ENCODE measurements at regions not wholly inside any gene's neighbourhood (a gene's known extent, or its start where the extent isn't known, plus 50 kb on each side); places are given as distances from the start of the nearest gene placed in this dataset.

DNA sequence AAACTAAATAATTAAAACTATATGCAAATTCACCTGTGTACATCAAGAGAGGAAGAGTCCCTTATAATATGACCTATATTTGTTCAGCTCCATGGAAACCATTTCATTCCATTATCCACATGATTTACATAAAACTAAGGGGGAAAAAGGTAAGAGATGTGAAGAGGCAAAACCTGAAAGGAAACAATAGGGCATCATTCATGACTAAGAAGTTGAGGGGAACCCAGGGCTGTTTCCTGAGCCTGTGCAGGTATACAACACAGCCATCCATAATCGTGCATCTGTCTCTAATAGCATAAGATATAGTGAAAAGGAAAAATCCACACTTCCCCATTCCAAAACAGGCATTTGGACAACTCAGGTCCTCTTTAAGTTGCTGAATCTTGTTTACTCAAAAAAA is 151.3 kb downstream of the NR4A2 start:
- H3K9me3 Mint-ChIP-seq: no peaks in the 10 kb centered on the region
- no peaks in the 10 kb centered on the region for H3K36me3 Mint-ChIP-seq
- H3K27me3 Mint-ChIP-seq (ENCODE audit: low read depth): no peaks in the 10 kb centered on the region
- DNase-seq (ENCODE audit: low spot score in 2 of 2, unreplicated experiment in 2 of 2): no peak
- no peak overlapping the region for H3K4me3 Mint-ChIP-seq
- TF ChIP-seq, protein P1, sequence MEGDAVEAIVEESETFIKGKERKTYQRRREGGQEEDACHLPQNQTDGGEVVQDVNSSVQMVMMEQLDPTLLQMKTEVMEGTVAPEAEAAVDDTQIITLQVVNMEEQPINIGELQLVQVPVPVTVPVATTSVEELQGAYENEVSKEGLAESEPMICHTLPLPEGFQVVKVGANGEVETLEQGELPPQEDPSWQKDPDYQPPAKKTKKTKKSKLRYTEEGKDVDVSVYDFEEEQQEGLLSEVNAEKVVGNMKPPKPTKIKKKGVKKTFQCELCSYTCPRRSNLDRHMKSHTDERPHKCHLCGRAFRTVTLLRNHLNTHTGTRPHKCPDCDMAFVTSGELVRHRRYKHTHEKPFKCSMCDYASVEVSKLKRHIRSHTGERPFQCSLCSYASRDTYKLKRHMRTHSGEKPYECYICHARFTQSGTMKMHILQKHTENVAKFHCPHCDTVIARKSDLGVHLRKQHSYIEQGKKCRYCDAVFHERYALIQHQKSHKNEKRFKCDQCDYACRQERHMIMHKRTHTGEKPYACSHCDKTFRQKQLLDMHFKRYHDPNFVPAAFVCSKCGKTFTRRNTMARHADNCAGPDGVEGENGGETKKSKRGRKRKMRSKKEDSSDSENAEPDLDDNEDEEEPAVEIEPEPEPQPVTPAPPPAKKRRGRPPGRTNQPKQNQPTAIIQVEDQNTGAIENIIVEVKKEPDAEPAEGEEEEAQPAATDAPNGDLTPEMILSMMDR (IDR thresholded peaks at IDR 0.05; ENCODE audit: unreplicated experiment): no peak
- peak overlapping the region; percentile 95 for H3K27ac Mint-ChIP-seq
- H3K4me1 Mint-ChIP-seq: peaks cover 13% of the 10 kb centered on the region

DNA sequence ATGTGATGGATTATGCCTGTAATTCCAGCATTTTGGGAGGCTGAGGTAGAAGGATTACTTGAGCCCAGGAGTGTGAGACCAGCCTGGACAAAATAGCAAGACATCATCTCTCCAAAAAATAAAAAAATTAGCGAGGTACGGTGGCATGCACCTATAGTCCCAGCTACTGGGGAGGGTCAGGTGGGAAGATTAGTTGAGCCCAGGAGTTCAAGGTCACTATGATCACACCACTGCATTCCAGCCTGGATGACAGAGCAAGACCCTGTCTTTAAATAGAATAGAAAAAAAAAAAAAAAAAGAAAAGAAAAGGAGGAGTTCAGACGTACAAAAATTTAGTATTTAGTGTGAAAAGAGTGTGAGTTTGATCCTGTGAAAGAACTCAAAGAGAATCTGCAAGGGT is 154.9 kb downstream of the NR4A2 start:
- no peaks in the 10 kb centered on the region for H3K9me3 Mint-ChIP-seq
- H3K27me3 Mint-ChIP-seq (ENCODE audit: low read depth): no peaks in the 10 kb centered on the region
- no peak for DNase-seq (ENCODE audit: low spot score in 2 of 2, unreplicated experiment in 2 of 2)
- no peak overlapping the region for H3K27ac Mint-ChIP-seq
- no peak overlapping the region for H3K4me3 Mint-ChIP-seq
- H3K4me1 Mint-ChIP-seq: peaks cover 15% of the 10 kb centered on the region
- TF ChIP-seq, protein P1 (IDR thresholded peaks at IDR 0.05; ENCODE audit: unreplicated experiment): no peak
- H3K36me3 Mint-ChIP-seq: peaks cover 2% of the 10 kb centered on the region

GRCh38 chr2:156175946-156176345 is 156.6 kb downstream of the NR4A2 start:
- Mint-ChIP-seq H3K9me3 (peaks cover 13% of the 10 kb centered on the region), H3K4me3 (no peak overlapping the region), H3K27me3 (ENCODE audit: low read depth) (no peaks in the 10 kb centered on the region), H3K27ac (no peak overlapping the region), H3K36me3 (peaks cover 15% of the 10 kb centered on the region), H3K4me1 (peaks cover 2% of the 10 kb centered on the region)
- TF ChIP-seq, protein P1 (IDR thresholded peaks at IDR 0.05; ENCODE audit: unreplicated experiment): no peak
- DNase-seq (ENCODE audit: low spot score in 2 of 2, unreplicated experiment in 2 of 2): no peak

GRCh38 chr2:156170929-156171328 is 161.6 kb downstream of the NR4A2 start:
- H3K27ac Mint-ChIP-seq: no peak overlapping the region
- H3K27me3 Mint-ChIP-seq (ENCODE audit: low read depth): no peaks in the 10 kb centered on the region
- peaks cover 24% of the 10 kb centered on the region for H3K36me3 Mint-ChIP-seq
- H3K9me3 Mint-ChIP-seq: peaks cover 28% of the 10 kb centered on the region
- peaks cover 2% of the 10 kb centered on the region for H3K4me1 Mint-ChIP-seq
- DNase-seq (ENCODE audit: low spot score in 2 of 2, unreplicated experiment in 2 of 2): no peak
- H3K4me3 Mint-ChIP-seq: no peak overlapping the region
- TF ChIP-seq, protein P1 (IDR thresholded peaks at IDR 0.05; ENCODE audit: unreplicated experiment): no peak

- no peaks in the 10 kb centered on the region for H3K4me1 Mint-ChIP-seq
- H3K27me3 Mint-ChIP-seq (ENCODE audit: low read depth): no peaks in the 10 kb centered on the region
- TF ChIP-seq, protein P1 (IDR thresholded peaks at IDR 0.05; ENCODE audit: unreplicated experiment): no peak
- peaks cover 13% of the 10 kb centered on the region for H3K9me3 Mint-ChIP-seq
- H3K27ac Mint-ChIP-seq: no peak overlapping the region
- peaks cover 7% of the 10 kb centered on the region for H3K36me3 Mint-ChIP-seq
- no peak for DNase-seq (ENCODE audit: low spot score in 2 of 2, unreplicated experiment in 2 of 2)
- no peak overlapping the region for H3K4me3 Mint-ChIP-seq
Measured at GRCh38 chr2:156165742-156166141, 166.8 kb downstream of the NR4A2 start.

- Mint-ChIP-seq H3K27me3 (ENCODE audit: low read depth) (no peaks in the 10 kb centered on the region), H3K27ac (no peak overlapping the region), H3K4me1 (no peaks in the 10 kb centered on the region), H3K9me3 (peaks cover 4% of the 10 kb centered on the region), H3K36me3 (peaks cover 2% of the 10 kb centered on the region), H3K4me3 (no peak overlapping the region)
- TF ChIP-seq, protein P1 (IDR thresholded peaks at IDR 0.05; ENCODE audit: unreplicated experiment): no peak
- no peak for DNase-seq (ENCODE audit: low spot score in 2 of 2, unreplicated experiment in 2 of 2)
Measured at GRCh38 chr2:156164091-156164720, 168.3 kb downstream of the NR4A2 start.

Measured in mesothelial cell of epicardium (in vitro differentiated cells).